HG03103 (cell line): ENCODE measurements at regions not wholly inside any gene's neighbourhood (a gene's known extent, or its start where the extent isn't known, plus 50 kb on each side); places are given as distances from the start of the nearest gene placed in this dataset.
"Not testable (repeated sequence)": the region's sequence is repeated elsewhere in the genome, so short reads cannot be mapped to it uniquely, and the experiment has no call there.

Experiments
- ATAC-seq: cut with Tn5 transposase; IDR thresholded peaks from one replicate; pipeline ENCODE4 v1.9.1; 2021; ENCODE audit warnings: low read depth; ENCODE audit not compliant: unreplicated experiment

- ATAC-seq: no peak
Observed at GRCh38 chr21:17738176-17738953, 80.8 kb downstream of the C21orf91 start.

- ATAC-seq: no peak
Observed at GRCh38 chr21:17736072-17736471, 83.1 kb downstream of the C21orf91 start.

DNA sequence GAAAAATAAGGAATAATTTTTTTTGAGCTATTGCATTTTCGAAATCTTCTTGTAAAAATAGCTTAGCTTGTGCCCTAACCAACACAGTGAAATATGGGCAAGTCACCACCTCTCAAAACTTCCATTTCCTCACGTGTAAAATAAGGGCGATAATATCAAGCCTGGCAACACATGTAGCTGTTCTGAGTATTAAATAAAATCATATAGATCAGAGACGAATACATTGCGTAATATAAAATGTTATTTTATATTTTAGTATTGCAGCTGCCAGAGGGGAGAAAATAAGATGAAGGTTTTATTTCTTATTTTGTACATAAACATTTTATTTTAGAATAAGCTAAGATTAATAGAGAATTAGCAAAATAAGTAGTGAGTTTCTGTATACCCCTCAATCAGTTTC is 85.9 kb downstream of the C21orf91 start:
- ATAC-seq: no peak

DNA sequence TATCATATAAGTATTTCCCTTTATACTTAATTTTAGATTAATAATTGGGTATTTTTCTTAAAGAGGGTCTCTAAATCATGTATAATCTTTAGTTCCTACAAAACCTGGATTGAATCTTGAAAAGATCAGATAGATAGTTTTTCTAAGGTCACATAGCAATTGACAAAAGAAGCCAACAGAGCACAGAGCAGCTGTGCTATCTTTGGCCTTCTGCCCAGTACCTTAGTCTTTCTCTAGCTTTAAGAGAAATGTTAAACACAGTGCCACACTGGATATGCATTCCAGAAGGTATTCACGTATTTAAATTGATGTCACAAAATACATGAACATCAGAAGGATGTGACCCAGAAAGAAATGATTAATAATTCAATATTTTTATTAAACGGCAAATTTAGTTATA is 86.8 kb downstream of the C21orf91 start:
- no peak for ATAC-seq

DNA sequence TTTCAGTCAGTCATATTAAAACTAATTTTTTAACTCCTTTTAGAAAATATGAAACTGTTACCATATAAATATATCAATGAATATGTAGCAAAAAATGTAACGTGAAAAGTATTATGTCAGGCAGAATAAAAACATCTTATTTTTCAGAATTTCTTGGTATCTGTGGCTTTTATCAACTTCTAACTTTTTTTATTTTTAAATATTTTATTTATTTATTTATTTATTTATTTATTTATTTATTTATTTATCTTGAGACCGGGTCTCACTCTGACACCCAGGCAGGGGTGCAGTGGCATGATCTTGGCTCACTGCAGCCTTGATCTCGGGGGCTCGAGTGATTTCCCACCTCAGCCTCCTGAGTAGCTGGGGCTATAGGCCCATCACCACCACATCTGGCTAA is 87.6 kb downstream of the C21orf91 start:
- no peak for ATAC-seq

DNA sequence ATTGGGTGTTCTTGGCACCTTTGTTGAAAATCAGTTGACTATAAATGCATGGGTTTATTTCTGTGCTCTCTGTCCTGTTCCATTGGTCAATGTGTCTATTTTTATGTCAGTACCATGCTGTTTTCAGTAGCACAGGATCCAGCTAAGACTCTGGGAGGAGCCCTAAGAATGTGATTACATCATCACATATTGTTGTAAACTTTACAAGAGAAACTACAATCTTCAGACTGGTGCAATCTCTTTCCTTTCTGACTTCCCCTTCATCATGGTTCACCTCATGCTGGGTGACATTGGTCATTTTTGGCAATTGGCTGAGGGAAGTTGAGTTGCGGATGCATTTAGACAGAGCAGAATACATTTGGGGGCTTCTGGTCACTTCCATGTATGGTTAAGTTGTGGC is 88.4 kb downstream of the C21orf91 start:
- ATAC-seq: no peak

GRCh38 chr21:17729455-17729854 is 89.7 kb downstream of the C21orf91 start:
- no peak for ATAC-seq

- ATAC-seq: no peak
Observed at GRCh38 chr21:17727361-17727760, 91.8 kb downstream of the C21orf91 start.

DNA sequence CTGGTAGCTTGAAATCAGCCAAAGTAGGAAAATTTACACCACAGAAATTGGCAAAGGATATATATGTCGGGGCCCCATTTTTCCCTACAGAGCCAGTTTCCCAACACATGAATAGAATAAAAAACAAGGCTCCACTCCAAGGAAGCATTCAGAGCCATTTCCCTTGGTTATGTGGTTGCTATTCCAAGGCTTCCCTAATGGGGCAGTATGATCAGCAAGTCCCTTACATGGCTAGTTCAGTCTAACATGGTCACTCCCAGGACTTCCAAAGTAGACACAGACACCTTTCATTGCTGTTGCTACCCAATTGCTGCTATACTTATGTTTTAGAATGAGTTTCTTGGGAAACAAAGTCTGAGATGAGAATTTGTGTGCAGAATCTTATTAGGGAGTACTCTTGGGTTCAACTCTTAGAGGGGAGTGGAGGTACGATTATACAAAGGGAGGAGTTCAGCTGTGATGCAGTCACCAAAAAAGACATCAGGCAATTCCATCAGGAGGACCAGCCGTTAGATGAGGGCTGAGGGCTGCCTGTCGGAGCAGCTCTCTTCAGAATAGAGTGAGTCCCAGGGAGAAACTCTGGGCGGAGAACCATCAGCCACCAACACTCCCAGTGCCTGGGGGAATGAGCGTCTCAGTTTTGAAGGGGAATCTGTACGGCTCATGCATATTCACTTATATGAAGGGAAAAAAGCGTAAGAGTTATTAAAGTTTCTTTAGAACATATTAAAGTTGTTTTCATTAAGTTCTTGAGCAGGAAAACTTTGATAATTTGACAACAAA is 92.9 kb downstream of the C21orf91 start:
- ATAC-seq: no peak

DNA sequence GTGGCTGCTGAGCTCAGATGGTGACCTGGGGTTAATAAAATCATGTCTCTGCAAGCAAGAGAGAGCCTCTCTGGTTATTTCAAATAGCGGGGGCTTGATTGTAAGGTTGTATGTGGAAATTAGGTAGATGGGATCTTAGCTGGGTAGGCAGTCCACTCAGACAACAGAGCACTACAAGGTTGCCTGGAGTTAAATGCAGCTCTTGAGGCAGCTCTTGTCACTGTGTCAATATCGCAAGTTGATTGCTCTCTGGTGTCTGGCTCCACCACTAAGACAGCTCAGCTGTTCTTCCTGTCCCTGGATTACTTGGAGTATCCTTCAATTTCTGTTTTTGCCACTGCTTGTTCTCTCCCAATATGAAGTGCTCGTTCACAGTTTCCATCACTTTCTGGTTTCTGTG is 93.8 kb downstream of the C21orf91 start:
- ATAC-seq: no peak

DNA sequence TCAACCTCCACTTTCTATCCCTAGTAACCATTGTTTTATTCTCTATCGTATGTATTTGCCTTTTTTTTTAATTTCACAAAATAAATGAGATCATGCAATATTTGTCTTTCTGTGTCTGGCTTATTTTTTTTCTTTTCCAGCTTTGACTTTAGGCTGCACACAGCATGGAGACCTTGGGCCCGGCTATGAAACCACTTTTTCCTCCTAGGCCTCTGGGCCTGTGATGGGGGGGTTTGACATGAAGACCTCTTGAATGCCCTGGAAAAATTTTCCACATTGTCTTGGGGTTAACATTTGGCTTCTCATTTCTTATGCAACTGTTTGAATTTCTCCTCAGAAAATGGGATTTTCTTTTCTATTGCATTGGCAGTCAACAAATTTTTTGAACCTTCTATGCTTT is 100.2 kb upstream of the BTG3 start:
- no peak for ATAC-seq

- ATAC-seq: no peak
Observed at GRCh38 chr21:17711896-17712295, 99.2 kb upstream of the BTG3 start.

- ATAC-seq: peak; percentile 99
Observed at GRCh38 chr21:17709266-17709611, 96.5 kb upstream of the BTG3 start.

DNA sequence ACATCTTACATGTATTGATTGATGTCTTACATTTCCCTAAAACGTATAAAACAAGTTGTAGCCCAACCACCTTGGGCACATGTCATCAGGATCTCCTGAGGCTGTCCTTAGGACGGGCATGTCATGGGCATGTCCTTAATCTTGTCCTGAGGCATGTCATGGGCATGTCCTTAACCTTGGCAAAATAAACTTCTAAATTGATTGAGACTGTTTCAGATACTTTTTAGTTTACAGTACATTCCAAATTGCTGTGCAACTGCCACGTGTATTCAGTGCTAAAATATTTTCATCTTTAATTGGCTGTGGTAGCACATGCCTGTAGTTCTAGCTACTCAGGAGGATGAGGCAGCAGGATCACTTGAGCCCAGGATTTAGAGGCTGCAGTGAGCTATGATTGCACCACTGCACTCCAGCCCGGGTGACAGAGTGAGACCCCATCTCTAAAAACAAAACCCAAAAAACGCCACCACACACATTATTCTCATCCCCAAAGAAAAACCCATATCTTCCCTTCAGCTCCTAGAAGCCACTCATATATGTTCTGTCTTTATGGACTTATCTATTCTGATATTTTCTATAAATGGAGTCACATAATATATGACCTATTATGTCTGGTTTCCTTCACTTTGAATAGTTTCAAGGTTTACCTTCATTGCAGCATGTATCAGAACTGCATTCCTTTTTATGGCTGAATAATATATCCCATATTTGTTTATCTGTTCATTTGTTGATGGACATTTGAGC is 96.0 kb upstream of the BTG3 start:
- ATAC-seq: peak; percentile 28

DNA sequence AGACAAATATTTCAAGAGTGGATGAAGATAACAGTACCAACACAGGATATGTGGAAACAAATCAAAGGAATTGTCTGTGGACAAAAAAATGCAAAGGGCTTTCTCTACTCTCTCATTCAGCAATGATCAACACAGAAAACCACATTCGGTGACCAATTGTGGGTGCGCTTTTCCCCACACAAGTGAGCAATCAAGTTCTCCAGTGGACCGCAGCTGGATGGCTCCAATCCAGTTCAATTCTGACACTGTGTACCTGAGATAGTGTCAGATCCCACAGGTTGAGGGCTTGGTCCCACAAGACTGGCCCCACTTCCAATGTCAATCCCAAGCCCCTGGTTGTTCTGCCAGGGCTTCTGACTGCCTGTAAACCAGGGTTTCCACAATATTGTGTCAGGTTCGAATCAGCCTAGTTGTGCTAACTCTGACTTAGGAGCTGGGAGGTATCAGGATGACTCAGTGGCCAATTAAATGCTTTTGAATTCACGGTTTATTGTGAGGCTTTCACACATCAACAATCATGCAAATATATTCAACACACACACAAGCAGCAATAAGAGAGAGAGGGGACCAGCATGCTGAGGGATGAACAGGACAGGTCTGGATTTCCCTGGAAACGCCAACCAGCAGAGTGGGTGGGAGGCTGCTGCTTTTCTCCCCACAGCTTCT is 87.0 kb upstream of the BTG3 start:
- no peak for ATAC-seq

DNA sequence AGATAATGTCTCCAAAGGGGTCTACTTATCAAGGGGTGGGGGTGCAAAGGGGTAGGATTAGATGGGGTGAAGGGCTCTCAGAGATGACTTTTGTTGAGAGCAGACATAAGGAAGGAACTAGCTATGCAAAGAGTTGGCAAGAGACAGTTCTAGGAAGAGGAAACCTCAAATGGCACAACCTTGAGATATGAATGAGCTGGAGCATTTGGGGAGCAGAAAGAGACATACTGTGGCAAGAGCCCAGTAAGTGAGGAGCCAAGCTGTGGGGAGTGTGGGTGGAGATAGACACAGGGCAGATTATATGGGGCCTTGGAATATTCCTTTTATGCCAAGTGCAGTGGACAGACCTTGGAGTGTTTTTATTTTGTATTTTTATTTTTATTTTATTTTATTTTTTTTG is 84.8 kb upstream of the BTG3 start:
- no peak for ATAC-seq

DNA sequence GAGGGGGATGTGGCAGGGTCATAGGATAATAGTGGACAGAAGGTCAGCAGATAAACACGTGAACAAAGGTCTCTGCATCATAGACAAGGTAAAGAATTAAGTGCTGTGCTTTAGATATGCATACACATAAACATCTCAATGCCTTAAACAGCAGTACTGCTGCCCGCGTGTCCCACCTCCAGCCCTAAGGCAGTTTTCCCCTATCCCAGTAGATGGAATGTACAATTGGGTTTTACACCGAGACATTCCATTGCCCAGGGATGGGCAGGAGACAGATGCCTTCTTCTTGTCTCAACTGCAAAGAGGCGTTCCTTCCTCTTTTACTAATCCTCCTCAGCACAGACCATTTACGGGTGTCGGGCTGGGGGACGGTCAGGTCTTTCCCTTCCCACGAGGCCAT is 81.7 kb upstream of the BTG3 start:
- not testable (repeated sequence) for ATAC-seq

DNA sequence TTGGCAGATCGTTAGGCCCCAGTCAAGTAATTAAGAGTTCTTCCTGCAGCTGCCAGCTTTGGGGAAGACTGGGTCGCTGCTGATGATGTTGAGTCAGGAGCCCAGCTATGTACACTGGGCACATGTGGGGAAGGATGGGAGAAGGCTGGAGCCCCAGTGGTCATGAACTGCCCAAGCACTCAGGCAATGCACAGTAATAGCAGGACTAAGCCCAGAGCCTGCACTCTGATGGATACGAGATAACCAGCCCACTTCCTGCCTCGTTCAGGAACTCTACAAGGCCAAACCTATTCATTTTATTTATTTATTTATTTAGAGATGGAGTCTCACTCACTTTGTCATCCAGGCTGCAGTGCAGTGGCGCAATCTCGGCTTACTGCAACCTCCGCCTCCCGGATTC is 81.1 kb upstream of the BTG3 start:
- ATAC-seq: no peak

DNA sequence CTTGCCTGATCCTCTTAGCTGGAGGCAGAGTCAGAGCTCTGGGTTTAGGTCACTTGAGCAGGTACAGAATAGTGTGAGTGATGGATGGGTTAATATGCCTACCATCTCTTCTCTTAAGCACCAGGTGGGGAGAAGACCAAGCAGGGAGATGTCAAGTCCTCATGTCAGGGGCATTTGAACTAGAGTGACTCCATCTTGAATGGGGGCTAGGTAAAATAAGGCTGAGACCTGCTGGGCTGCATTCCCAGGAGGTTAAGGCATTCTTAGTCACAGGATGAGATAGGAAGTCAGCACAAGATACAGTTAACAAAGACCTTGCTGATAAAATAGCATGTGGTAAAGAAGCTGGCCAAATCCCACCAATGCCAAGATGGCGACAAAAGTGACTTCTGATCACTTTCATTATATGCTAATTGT is 77.4 kb upstream of the BTG3 start:
- ATAC-seq: no peak

DNA sequence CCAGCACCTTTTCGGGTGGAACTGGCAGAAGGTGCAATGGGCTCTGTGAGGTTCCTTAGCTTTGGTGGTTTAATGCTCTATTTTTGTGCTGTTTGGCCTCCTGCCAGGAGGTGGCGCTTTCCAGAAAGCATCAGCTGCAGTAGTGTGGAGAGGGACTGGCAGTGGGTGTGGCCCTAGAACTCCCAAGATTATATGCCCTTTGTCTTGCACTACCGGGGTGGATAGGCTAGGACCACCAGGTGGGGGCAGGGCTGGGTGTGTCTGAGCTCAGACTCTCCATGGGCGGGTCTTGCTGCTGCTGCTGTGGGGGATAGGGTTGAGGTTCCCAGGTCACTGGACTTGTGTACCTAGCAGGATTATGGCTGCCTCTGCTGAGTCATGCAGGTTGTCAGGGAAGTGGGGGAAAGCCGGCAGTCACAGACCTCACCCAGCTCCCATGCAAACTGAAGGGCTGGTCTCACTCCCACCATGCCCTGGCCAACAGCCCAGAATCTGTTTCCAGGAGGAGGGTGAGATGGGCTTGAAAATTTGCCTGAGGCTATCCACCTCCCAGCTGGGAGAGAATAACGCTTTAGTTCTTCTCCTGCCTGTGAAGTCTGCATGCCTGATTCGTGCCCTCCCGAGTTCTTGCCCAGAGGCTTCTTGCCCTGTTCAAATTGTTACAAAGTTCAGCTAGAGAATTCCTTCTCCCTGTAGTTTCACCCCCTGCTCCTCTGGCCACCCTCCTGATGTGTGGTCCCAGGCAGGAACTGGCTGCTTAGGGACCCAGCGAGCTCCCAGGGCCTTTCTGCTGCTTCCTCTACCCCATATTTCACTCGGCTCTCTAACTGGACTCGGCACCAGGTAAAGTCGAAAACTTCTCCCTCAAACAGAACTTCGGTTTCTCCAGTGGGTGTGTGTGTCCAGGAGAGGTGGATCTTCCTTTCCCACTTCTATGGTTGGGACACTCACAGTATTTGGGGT is 76.5 kb upstream of the BTG3 start:
- ATAC-seq: no peak
